GM23248 (cell line): ENCODE measurements at regions not wholly inside any gene's neighbourhood (a gene's known extent, or its start where the extent isn't known, plus 50 kb on each side); places are given as distances from the start of the nearest gene placed in this dataset.

Experiments used
- DNase-seq: peaks from one replicate; pipeline ENCODE4 v3.0.0-alpha.2; 2015
- H2AFZ ChIP-seq: fragments of 200-600 bp; sonication (generic); 2 replicates; pipeline ENCODE4 v1.6.1; 2016; ENCODE audit warnings: antibody characterized with exemption
- H3F3A ChIP-seq: fragments of 200-600 bp; sonication (generic); 2 replicates; pipeline ENCODE4 v1.6.1; 2016; ENCODE audit warnings: mild to moderate bottlenecking, antibody characterized with exemption, mixed run types; ENCODE audit not compliant: insufficient read depth
- H3K27ac ChIP-seq: fragments of 200-600 bp; sonication (generic); 2 replicates; pipeline ENCODE4 v1.5.1; 2016; ENCODE audit warnings: mild to moderate bottlenecking
- H3K27me3 ChIP-seq: fragments of 200-600 bp; sonication (generic); replicated peaks from 2 replicates; pipeline ENCODE4 v1.6.1; 2016; ENCODE audit warnings: mild to moderate bottlenecking; ENCODE audit not compliant: insufficient read depth
- H3K36me3 ChIP-seq: fragments of 200-600 bp; sonication (generic); 2 replicates; pipeline ENCODE4 v1.6.1; 2016; ENCODE audit warnings: low read depth, mild to moderate bottlenecking
- H3K4me1 ChIP-seq: fragments of 200-600 bp; sonication (generic); 2 replicates; pipeline ENCODE4 v1.6.1; 2016; ENCODE audit warnings: mild to moderate bottlenecking; ENCODE audit not compliant: insufficient read depth
- H3K4me2 ChIP-seq: fragments of 200-600 bp; sonication (generic); one replicate; pipeline ENCODE4 v1.6.1; 2016; ENCODE audit warnings: mild to moderate bottlenecking; ENCODE audit not compliant: unreplicated experiment
- H3K4me3 ChIP-seq: fragments of 200-600 bp; sonication (generic); 2 replicates; pipeline ENCODE4 v1.5.1; 2016; ENCODE audit warnings: mild to moderate bottlenecking
- H3K79me2 ChIP-seq: fragments of 200-600 bp; sonication (generic); 2 replicates; pipeline ENCODE4 v1.6.1; 2016; ENCODE audit warnings: mild to moderate bottlenecking; ENCODE audit not compliant: insufficient read depth
- H3K9ac ChIP-seq: fragments of 200-600 bp; sonication (generic); 2 replicates; pipeline ENCODE4 v1.6.1; 2016; ENCODE audit warnings: mild to moderate bottlenecking
- H3K9me2 ChIP-seq: fragments of 200-600 bp; sonication (generic); 2 replicates; pipeline ENCODE4 v1.6.1; 2016; ENCODE audit warnings: mixed run types, mild to moderate bottlenecking, moderate library complexity; ENCODE audit not compliant: insufficient read depth
- H3K9me3 ChIP-seq: fragments of 200-600 bp; sonication (generic); one replicate; pipeline ENCODE4 v1.6.1; 2017; ENCODE audit warnings: low read depth
- H4K20me1 ChIP-seq: fragments of 200-600 bp; sonication (generic); 2 replicates; pipeline ENCODE4 v1.6.0; 2016; ENCODE audit not compliant: insufficient read depth
- EZH2 ChIP-seq: fragments of 200-600 bp; sonication (generic); IDR thresholded peaks from 2 replicates; pipeline ENCODE4 v1.6.1; 2018; ENCODE audit warnings: antibody characterized with exemption, mild to moderate bottlenecking; ENCODE audit not compliant: insufficient read depth, poor library complexity, severe bottlenecking
- EZH2phosphoT487 ChIP-seq: fragments of 200-600 bp; sonication (generic); IDR thresholded peaks from 2 replicates; pipeline ENCODE4 v1.6.1; 2018; ENCODE audit warnings: antibody characterized with exemption, moderate library complexity, mild to moderate bottlenecking, low read depth; ENCODE audit not compliant: insufficient read depth
- WGBS, 2 experiments: methylation state at CpG; one replicate each; pipeline ENCODE4 v1.1.6; 2015 to 2017; ENCODE audit warnings: low lambda C conversion rate in 2 of 2, low coverage in 1 of 2; ENCODE audit errors: missing lambda C conversion rate in 2 of 2; 5-methylcytosine and 5-hydroxymethylcytosine counted together
- in situ Hi-C: fragments of 300-500 bp; cut with MboI; formaldehyde crosslinking; loops from 2 replicates; pipeline ENCODE4 v1.15.0; 2020

DNA sequence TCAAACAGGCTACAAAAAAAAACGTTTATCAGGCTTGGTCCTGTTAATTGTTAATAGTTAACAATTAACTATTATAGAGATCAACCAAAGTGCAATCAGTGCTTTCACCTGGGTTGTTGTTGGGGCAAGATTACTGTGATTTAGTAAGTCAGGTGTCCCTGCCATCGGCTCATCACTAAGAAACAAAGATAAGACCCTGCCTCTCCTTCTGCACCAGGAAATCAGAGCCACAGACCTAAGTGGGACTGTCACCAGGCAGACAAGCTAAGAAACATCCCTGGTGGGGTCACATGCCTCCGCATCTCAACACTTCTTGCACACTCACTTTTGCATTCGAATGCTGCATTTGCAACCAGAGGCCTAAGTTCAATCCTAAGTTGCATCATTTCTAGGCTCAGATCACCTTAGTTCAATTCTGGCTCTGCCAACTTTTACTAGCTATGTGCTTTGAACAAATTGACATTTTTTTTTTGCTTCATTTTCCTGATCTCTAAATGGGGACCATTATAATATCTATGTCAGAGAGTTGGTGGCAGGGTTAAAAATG, 298.9 kb upstream of the B3GAT1 start:
- Histone ChIP-seq H3K9me2 (no peaks in the 10 kb centered on the region), H4K20me1 (no peaks in the 10 kb centered on the region), H3K9me3 (no peaks in the 10 kb centered on the region), H3K4me1 (no peaks in the 10 kb centered on the region), H3K79me2 (no peaks in the 10 kb centered on the region), H3K9ac (no peak overlapping the region), H3K4me2 (no peak overlapping the region), H3K4me3 (no peak overlapping the region), H3K36me3 (no peaks in the 10 kb centered on the region), H3K27me3 (no peaks in the 10 kb centered on the region), H3F3A (no peaks in the 10 kb centered on the region), H3K27ac (no peak overlapping the region), H2AFZ (no peak overlapping the region)
- in situ Hi-C loops: no loop called here
- no peak for DNase-seq
- 18 to 23% methylated on average over 4 of the region's 4 CpGs for WGBS, 2 experiments
- TF ChIP-seq EZH2phosphoT487 (no peak), EZH2 (no peak)

DNA sequence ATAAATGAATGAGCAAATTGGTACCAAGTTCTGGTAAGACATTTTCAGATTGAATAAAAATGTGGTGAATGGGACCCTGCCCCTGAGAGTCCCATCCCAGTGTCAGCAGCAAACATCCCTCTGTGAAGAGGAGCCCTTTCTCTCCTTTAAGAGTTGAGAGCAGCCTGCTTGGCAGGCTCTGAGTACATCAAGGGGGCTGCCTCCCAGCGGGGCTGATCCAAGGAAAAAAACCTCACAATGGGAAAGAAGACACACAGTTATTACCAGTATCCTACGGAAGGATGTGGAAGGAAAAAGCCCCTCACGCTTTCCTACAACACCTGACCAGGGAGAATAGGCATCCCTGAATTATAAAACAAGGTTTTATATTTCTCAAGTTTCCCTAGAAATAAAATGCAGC, 293.8 kb upstream of the B3GAT1 start:
- Histone ChIP-seq H3K4me3 (no peak overlapping the region), H2AFZ (no peak overlapping the region), H3K4me2 (no peak overlapping the region), H3K27me3 (no peaks in the 10 kb centered on the region), H3K4me1 (no peaks in the 10 kb centered on the region), H3K9ac (no peak overlapping the region), H3K27ac (no peak overlapping the region), H3F3A (no peaks in the 10 kb centered on the region), H3K79me2 (no peaks in the 10 kb centered on the region), H3K9me3 (no peaks in the 10 kb centered on the region), H3K9me2 (no peaks in the 10 kb centered on the region), H4K20me1 (no peaks in the 10 kb centered on the region), H3K36me3 (no peaks in the 10 kb centered on the region)
- TF ChIP-seq EZH2phosphoT487 (no peak), EZH2 (no peak)
- no peak for DNase-seq
- in situ Hi-C loops: no loop called here
- 6 to 13% methylated on average over 3 of the region's 3 CpGs for WGBS, 2 experiments

DNA sequence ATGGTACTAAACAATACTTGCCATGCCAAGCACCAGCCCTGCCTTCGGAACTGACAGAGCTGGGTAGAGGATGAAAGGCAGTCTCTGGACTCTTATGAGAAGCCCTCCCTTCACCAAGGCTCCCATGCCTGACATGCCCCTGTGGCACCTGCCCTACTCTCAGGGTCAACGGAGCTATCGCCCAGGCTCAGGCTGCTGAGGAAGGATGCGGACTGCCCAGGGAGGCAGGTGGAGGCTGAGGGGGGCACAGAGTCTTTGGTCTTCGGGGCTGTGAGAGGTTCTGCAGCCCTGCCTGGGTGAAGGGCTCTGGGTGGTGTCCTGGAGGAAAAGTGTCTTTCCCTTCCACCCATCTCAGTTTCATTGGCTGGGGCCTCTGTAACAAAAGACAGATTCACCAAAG, 290.8 kb upstream of the B3GAT1 start:
- H3K27me3 ChIP-seq: no peaks in the 10 kb centered on the region
- no peaks in the 10 kb centered on the region for H3K9me3 ChIP-seq
- TF ChIP-seq EZH2phosphoT487 (no peak), EZH2 (no peak)
- H4K20me1 ChIP-seq: no peaks in the 10 kb centered on the region
- no peaks in the 10 kb centered on the region for H3K36me3 ChIP-seq
- H3K9ac ChIP-seq: no peak overlapping the region
- H3K27ac ChIP-seq: no peak overlapping the region
- DNase-seq: no peak
- no peak overlapping the region for H3K4me3 ChIP-seq
- H3K4me1 ChIP-seq: no peaks in the 10 kb centered on the region
- H3F3A ChIP-seq: no peaks in the 10 kb centered on the region
- H3K4me2 ChIP-seq: no peak overlapping the region
- no peak overlapping the region for H2AFZ ChIP-seq
- WGBS, 2 experiments: 39 to 48% methylated on average over 5 of the region's 5 CpGs
- in situ Hi-C loops: no loop called here
- no peaks in the 10 kb centered on the region for H3K9me2 ChIP-seq
- H3K79me2 ChIP-seq: no peaks in the 10 kb centered on the region

DNA sequence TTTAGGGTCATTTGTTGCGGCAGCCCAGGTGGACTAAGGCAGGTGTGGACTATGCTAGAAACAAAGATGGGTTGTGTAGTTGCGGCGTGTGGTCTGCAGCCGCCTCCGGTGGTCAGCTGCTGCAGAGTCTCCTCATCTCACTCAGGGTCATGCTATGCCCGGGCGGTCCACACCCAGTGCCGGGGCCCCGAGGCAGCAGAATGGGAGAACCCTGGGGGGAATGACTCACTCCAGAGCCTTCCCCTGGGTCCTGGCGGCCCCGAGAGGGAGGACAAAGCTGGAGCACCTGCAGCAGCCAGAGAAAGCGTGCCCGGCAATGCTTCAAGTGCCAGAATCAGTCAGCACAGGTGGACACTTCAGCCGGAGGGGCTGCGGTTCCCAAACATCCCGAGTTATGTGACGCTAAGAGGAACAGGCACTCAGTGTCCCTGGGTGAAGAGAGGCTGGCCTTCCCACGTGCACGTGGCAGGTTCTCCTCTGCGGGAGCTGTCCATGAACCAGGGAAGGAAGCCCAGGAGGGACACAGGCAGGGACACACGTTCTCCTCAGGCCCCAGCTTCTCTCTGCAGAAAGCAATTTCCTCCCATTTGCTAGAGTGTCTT, 289.6 kb upstream of the B3GAT1 start:
- Histone ChIP-seq H3K9ac (no peak overlapping the region), H3K9me2 (no peaks in the 10 kb centered on the region), H3K9me3 (no peaks in the 10 kb centered on the region), H3K4me1 (no peaks in the 10 kb centered on the region), H3K27me3 (no peaks in the 10 kb centered on the region), H3F3A (no peaks in the 10 kb centered on the region), H3K4me3 (no peak overlapping the region), H2AFZ (no peak overlapping the region), H3K79me2 (no peaks in the 10 kb centered on the region), H3K27ac (no peak overlapping the region), H4K20me1 (no peaks in the 10 kb centered on the region), H3K36me3 (no peaks in the 10 kb centered on the region), H3K4me2 (no peak overlapping the region)
- TF ChIP-seq EZH2phosphoT487: no peak
- TF ChIP-seq EZH2: no peak
- no peak for DNase-seq
- 47 to 54% methylated on average over 19 to 21 of the region's 21 CpGs for WGBS, 2 experiments
- in situ Hi-C loops: no loop called here
